SKM-1 (cell line): ENCODE measurements at regions not wholly inside any gene's neighbourhood (a gene's known extent, or its start where the extent isn't known, plus 50 kb on each side); places are given as distances from the start of the nearest gene placed in this dataset.

Source experiments
- DNase-seq: peaks from one replicate; lab custom pipeline; 2025; ENCODE audit not compliant: unreplicated experiment; lab: John Stamatoyannopoulos, UW

DNA sequence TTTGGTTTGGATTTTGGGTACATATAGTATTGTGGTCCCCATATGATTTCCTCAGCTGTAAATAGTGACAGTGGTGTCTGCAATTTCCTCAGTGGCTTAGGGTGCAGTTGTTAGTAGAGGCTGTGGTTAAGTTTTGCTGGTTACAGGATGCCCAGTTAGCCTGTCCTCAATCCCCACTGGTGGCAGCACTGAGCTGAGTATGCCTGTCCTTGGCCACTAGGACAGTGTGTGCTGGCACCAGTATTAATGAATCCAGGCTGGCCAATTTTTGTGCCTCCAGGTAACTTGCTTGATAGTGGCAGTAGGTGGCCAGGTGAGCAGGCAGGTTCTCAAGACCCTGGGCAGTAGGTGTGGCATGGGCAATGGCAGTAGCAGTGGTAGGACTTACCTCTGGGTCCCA is 973.1 kb downstream of the TMEM182 start:
- DNase-seq: no peak

GRCh38 chr2:103738108-103738507 is 976.3 kb downstream of the TMEM182 start:
- DNase-seq: no peak

GRCh38 chr2:103738606-103739005 is 976.8 kb downstream of the TMEM182 start:
- DNase-seq: no peak

DNA sequence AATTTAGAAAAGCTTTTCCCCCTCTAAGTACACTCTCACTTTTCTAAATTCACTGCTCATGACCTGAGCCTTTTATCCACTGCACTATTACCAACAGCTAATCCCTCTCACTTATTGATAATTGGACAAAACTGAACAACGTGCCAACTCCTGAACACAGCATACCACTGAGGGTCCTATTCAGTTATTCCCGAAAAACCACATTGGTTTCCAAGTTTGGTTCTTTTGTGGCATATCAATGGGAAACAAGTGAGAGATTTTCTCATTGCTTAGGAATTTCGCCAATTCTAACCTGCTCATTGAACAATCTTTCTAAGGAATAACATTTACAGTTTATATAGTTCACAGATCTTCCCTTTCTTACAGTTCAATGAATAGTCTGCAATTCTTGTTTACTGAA is 977.4 kb downstream of the TMEM182 start:
- DNase-seq: no peak

GRCh38 chr2:103739921-103740320 is 978.1 kb downstream of the TMEM182 start:
- no peak for DNase-seq

GRCh38 chr2:103740631-103741030 is 978.8 kb downstream of the TMEM182 start:
- DNase-seq: no peak

DNA sequence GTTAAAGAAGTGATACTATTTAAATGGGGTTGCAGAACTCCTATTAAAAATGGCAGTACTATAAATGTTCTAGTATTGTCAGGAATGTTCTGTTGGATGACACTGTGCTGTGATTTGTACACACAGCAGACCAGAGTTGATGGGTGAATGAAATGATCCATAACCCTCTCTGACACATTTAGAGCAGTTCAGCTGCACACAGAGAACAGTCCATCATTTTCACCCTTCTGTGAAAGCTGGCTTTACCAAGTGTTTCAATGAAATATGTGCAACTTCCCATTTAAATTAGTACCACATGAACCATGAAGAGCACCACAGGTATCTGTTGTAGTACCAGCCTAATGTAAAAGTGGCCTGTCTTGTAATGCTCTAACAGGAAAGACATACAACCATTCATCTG is 981.4 kb downstream of the TMEM182 start:
- DNase-seq: no peak

DNA sequence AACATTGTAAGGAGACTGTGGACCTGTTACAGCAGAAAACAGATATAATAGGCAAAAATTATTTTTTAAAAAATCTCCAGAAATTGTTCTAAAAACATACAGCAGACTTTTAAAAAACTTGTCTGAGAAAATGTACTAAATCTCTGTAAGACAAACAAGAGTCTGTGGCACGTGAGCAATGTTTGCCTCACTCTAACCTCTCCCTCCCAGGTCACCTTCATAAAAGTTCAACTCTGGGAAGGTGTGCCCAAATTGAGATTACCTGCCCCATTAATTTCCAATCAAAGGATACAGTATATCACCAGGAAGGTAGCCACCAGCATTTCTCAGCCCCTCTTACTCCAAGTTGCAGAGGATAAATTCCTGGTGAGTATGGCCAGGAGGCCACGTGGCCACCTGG is 992.7 kb downstream of the TMEM182 start:
- no peak for DNase-seq

GRCh38 chr2:103773884-103774283 is 1012.1 kb downstream of the TMEM182 start:
- no peak for DNase-seq

- DNase-seq: no peak
Observed at GRCh38 chr2:103780088-103780702, 1018.4 kb downstream of the TMEM182 start.

GRCh38 chr2:103781313-103781712 is 1019.5 kb downstream of the TMEM182 start:
- DNase-seq: no peak

- no peak for DNase-seq
Observed at GRCh38 chr2:103784261-103784660, 1022.4 kb downstream of the TMEM182 start.

DNA sequence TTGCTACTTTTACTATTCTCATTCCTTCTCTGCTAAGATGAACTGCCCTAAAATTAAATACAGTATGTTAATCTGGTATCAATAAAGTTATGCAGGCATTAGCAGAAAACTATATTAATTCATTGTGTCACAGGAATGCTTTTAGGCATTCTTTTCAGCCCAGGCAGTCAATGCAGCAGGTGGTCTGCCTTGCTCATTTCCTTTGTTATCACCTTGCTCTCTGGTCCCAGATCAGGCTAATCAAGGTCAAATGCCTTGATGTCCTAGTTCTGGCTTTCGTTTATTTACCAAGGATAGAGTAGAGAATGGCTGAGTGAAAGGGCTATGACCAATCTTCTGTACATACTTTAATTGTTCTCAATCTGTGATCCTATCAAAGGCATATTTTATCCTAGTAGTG is 1023.6 kb downstream of the TMEM182 start:
- DNase-seq: no peak

DNA sequence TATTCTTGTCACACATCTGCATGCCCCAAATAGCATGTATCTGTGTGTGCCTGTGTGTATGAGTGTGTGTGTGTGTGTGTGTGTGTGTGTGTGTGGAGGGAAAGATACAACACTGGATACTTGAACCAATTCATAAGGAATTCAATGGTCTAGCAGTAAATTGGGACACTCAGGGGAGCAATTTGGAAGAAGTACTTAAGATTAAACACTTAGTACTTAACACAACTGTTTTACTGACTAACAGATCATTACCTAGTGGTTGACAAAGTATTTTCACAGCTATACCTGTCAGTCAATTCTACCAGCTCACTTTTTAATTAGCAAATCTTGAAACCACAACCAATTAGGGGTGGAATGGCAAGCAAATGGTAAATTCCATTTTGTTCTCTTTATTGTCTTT is 1024.1 kb downstream of the TMEM182 start:
- no peak for DNase-seq

- no peak for DNase-seq
Observed at GRCh38 chr2:103788389-103788788, 1026.6 kb downstream of the TMEM182 start.

DNA sequence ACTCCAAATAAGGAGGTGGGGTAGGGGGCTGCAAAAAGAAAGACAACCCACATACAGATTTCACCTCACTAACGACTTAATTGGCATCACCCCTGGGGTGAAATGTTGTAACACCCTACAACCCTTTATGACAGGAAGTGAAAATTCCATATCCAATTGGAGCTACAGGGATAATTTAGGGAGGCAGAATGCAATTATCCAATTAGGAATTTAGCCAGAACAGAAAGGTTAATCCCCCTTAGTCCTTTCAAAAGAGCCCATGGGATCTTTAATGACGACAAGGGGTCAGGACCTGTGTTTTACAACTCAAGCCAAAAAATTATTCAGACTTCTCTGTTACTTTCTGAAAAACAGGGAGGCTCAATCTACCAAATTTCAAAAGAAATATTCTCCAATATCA is 1027.1 kb downstream of the TMEM182 start:
- DNase-seq: no peak

GRCh38 chr2:103789381-103790095 is 1027.7 kb downstream of the TMEM182 start:
- DNase-seq: no peak

DNA sequence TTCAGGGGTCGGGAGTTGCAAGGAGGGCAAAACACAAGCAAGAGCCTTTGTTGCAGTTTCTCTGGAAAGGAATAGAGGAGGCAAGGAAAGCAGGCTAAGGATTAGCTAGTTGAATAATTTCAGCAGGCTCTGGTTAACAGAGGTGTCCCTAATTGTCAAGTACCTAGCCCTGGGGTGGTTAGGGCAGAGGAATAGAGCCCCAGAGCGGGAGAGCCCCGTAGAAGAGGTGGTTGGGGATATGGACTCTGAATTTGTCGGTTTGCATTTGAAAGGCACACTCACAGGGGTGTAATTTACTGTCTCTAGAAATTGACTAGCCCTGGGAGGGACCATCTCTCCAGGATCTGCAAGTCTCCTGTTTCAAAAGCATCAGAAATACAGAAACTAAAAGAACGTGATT is 1030.2 kb downstream of the TMEM182 start:
- no peak for DNase-seq

DNA sequence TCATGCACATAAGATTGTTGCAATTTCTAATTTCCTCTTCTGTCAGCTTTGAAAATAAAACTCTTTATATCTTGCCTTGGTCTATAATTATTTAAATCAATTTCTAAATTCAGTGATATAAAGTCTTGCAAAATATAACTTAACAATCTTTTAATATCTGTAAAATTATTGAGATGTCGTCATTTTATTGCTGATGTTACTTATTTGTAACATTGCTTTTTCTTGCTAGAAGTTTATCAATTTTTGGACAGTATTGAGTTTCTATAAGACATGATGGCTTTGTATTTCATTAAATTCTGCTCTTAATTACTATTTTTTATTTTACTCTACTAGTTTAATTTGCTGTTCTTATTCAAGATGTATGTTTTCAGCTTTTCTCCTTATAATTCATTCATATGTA is 1036.5 kb downstream of the TMEM182 start:
- DNase-seq: no peak

DNA sequence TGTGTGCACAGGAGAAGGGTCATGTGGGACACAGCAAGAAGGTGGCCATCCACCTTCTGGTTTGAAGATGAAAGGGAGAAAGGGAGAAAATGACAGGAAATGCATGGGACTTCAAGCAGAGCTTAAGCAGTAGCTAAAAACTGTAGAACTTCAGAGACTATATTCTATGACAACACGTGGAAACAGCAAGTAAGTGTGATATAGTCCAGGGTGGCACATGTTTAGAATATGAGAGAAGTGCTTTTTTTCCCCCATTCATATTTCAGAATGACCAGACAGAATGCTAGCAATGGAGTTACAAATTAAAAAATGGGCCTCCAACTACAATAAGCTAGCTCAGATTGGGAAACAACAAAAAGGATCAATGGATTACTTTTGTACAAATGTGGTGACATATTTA is 1042.2 kb downstream of the TMEM182 start:
- DNase-seq: no peak

GRCh38 chr2:103805746-103806145 is 1043.9 kb downstream of the TMEM182 start:
- DNase-seq: no peak

DNA sequence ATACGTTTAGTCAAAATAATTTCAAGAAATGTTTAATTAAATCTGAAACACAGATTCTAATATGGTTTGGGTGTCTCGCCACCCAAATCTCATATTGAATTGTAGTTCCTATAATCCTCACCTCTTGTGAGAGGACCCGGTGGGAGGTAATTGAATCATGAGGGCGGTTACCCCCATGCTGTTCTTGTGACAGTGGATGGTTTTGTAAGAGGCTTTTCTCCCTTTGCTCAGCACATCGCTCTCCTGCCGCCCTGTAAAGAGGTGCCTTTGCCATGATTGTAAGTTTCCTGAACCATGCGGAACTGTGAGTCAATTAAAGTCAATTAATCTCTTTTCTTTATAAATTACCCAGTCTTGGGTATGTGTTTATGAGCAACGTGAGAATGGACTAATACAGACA is 1045.1 kb upstream of the POU3F3 start:
- no peak for DNase-seq

GRCh38 chr2:103809415-103809814 is 1044.5 kb upstream of the POU3F3 start:
- no peak for DNase-seq
